Calu3 (cell line): ENCODE measurements at regions not wholly inside any gene's neighbourhood (a gene's known extent, or its start where the extent isn't known, plus 50 kb on each side); places are given as distances from the start of the nearest gene placed in this dataset.

Experiments
- BruUV-seq: library from RNA; stranded (reverse); fragments of 400-500 nt; replicated peaks from 2 replicates; lab custom pipeline; 2021; lab: Mats Ljungman, UMichigan
- CTCF ChIA-PET: fragments of 300-600 bp; sonication (Branson Sonifier 250); formaldehyde crosslinking; loops from one replicate; lab custom pipeline; 2022; ENCODE audit warnings: antibody characterized with exemption; lab: Charles Lee
- DNase-seq: peaks from one replicate; pipeline ENCODE4 v3.0.0; 2022
- H3K27ac Mint-ChIP-seq: one replicate; pipeline ENCODE4 v1.8.0; 2022; ENCODE audit warnings: mixed read lengths; ENCODE audit not compliant: unreplicated experiment
- H3K27me3 Mint-ChIP-seq: one replicate; pipeline ENCODE4 v1.8.0; 2022; ENCODE audit warnings: mixed read lengths; ENCODE audit not compliant: unreplicated experiment
- H3K36me3 Mint-ChIP-seq: one replicate; pipeline ENCODE4 v1.8.0; 2022; ENCODE audit warnings: mild to moderate bottlenecking, moderate library complexity, mixed read lengths; ENCODE audit not compliant: insufficient read depth, unreplicated experiment
- H3K4me1 Mint-ChIP-seq: one replicate; pipeline ENCODE4 v1.8.0; 2022; ENCODE audit warnings: mild to moderate bottlenecking, low read depth, mixed read lengths; ENCODE audit not compliant: unreplicated experiment
- H3K4me3 Mint-ChIP-seq: one replicate; pipeline ENCODE4 v1.8.0; 2022; ENCODE audit warnings: mild to moderate bottlenecking, low read depth, moderate library complexity, mixed read lengths; ENCODE audit not compliant: unreplicated experiment
- H3K9me3 Mint-ChIP-seq: one replicate; pipeline ENCODE4 v1.8.0; 2022; ENCODE audit warnings: low read depth, mixed read lengths; ENCODE audit not compliant: unreplicated experiment
- intact Hi-C: fragments of 100-400 bp; cut with micrococcal nuclease; formaldehyde crosslinking; loops from one replicate; pipeline ENCODE4 v1.10.0; 2022; ENCODE audit not compliant: unreplicated experiment
- TF ChIP-seq, protein P1 (sequence below): fragments of 200-600 bp; IDR thresholded peaks from one replicate; pipeline ENCODE4 v1.8.0; 2022; ENCODE audit warnings: antibody characterized with exemption; ENCODE audit not compliant: unreplicated experiment

DNA sequence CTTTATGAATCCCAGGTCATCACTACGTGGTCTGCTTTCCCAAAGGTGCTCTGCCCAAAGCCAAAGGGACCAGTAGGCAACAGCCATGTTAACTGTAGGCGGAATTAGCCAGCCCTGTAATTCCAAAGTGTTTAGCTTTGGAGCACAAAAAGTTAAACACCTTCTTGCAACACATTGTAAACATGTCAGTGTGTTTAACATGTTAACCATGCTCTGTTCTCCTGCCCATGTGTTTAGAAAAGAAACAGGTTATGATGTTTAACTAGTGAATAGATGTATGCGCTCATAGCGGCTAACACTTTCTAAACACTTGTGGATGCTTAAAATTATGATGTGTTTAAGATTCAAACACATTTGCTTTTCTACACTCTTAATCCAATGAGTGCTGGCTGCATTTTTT is 292.4 kb downstream of the SRBD1 start:
- TF ChIP-seq, protein P1, sequence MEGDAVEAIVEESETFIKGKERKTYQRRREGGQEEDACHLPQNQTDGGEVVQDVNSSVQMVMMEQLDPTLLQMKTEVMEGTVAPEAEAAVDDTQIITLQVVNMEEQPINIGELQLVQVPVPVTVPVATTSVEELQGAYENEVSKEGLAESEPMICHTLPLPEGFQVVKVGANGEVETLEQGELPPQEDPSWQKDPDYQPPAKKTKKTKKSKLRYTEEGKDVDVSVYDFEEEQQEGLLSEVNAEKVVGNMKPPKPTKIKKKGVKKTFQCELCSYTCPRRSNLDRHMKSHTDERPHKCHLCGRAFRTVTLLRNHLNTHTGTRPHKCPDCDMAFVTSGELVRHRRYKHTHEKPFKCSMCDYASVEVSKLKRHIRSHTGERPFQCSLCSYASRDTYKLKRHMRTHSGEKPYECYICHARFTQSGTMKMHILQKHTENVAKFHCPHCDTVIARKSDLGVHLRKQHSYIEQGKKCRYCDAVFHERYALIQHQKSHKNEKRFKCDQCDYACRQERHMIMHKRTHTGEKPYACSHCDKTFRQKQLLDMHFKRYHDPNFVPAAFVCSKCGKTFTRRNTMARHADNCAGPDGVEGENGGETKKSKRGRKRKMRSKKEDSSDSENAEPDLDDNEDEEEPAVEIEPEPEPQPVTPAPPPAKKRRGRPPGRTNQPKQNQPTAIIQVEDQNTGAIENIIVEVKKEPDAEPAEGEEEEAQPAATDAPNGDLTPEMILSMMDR: no peak
- H3K4me3 Mint-ChIP-seq: no peak overlapping the region
- H3K27ac Mint-ChIP-seq: no peak overlapping the region
- H3K27me3 Mint-ChIP-seq: peaks cover 12% of the 10 kb centered on the region
- CTCF ChIA-PET: no interaction called here
- DNase-seq: no peak
- BruUV-seq: no TSS peak
- no peaks in the 10 kb centered on the region for H3K9me3 Mint-ChIP-seq
- intact Hi-C loops: no loop called here
- no peaks in the 10 kb centered on the region for H3K36me3 Mint-ChIP-seq
- no peaks in the 10 kb centered on the region for H3K4me1 Mint-ChIP-seq

DNA sequence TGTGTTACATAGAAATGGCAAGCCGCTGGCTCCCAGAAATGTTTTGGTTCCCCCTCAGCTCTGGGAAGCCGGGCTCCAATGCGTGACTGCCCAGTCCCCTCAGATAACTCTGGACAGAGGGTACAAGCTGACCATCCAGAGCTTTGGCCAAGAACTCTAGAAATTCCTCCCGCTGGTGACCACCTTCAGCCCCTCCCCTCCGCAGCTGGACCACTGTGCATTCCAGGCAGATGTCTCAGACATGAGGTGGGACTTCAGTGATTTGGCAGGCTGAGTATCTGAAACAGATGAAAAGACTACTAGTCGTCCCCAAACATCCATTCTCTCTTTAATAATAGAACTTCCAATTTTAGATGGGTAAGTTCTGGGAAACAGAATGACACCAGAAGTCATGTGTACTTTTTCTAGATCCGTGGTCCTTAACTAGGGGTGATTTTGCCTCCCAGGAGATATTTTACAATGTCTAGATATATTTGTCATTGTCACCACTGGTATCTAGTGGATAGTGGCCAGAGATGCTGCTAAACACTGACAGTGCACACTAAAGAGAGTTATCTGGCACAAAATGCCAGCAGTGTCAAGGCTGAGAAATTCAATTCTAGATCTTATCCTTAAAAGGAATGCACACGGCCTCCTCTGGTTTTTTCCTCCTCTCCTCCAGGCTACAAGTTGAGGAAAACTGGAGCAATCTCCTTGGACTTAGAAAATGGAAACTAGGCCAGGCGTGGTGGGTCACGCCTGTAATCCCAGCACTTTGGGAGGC is 294.3 kb downstream of the SRBD1 start:
- BruUV-seq: no TSS peak
- H3K9me3 Mint-ChIP-seq: no peaks in the 10 kb centered on the region
- no peaks in the 10 kb centered on the region for H3K4me1 Mint-ChIP-seq
- intact Hi-C loops: no loop called here
- CTCF ChIA-PET: interaction anchor here (0.6 kb wide), 1 partner anchor 292 kb away, joined by 3 read pairs; no protein-coding TSS in a partner anchor
- peaks cover 9% of the 10 kb centered on the region for H3K27me3 Mint-ChIP-seq
- DNase-seq: no peak
- no peak overlapping the region for H3K27ac Mint-ChIP-seq
- TF ChIP-seq, protein P1: no peak
- no peaks in the 10 kb centered on the region for H3K36me3 Mint-ChIP-seq
- no peak overlapping the region for H3K4me3 Mint-ChIP-seq

DNA sequence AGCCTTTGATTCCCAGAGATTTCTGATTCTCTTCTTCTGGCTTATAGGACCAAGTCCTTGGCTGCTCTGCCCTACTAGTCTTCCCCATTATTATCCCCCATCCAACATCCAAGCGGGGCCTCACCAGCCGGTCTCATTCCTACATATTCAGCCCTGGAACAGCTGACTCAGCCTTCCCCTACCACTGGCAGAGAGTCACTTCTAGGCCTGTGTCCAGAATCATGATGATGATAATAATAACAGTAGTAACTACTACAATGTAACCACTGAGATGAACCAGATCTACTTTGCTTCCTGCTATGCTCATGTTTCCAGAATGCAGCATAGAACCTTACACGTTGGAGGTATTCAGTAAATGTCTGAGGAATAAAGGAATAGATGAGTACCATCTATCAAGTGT is 295.2 kb downstream of the SRBD1 start:
- Mint-ChIP-seq H3K4me1 (no peaks in the 10 kb centered on the region), H3K27me3 (peaks cover 3% of the 10 kb centered on the region), H3K36me3 (no peaks in the 10 kb centered on the region), H3K9me3 (no peaks in the 10 kb centered on the region), H3K4me3 (no peak overlapping the region), H3K27ac (no peak overlapping the region)
- DNase-seq: no peak
- TF ChIP-seq, protein P1: no peak
- CTCF ChIA-PET: no interaction called here
- no TSS peak for BruUV-seq
- intact Hi-C loops: no loop called here

DNA sequence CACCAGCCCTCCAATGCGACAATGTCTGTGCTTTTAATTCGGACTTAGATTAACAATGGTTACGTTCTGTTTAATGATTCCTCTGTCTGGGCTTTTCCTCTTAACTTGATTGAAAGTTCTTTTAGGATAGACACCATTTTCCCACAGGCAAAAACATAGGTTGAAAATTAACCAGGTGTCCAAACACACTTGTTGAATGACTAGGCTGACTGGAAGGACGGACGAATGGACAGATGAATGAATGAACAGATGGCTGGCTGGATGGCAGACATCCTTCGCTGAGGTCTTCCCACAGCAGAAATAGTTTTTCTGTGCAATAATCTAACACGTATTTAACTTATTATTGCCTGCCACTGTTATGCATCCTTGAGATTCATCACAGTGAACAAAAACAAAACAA is 298.8 kb downstream of the SRBD1 start:
- TF ChIP-seq, protein P1: no peak
- no peak for DNase-seq
- no peak overlapping the region for H3K4me3 Mint-ChIP-seq
- intact Hi-C loops: no loop called here
- peaks cover 19% of the 10 kb centered on the region for H3K27me3 Mint-ChIP-seq
- H3K36me3 Mint-ChIP-seq: no peaks in the 10 kb centered on the region
- CTCF ChIA-PET: no interaction called here
- no peaks in the 10 kb centered on the region for H3K4me1 Mint-ChIP-seq
- no peaks in the 10 kb centered on the region for H3K9me3 Mint-ChIP-seq
- no peak overlapping the region for H3K27ac Mint-ChIP-seq
- BruUV-seq: no TSS peak
